ENCODE measurements at regions not wholly inside any gene's neighbourhood (a gene's known extent, or its start where the extent isn't known, plus 50 kb on each side); places are given as distances from the start of the nearest gene placed in this dataset.
"Not testable (repeated sequence)": the region's sequence is repeated elsewhere in the genome, so short reads cannot be mapped to it uniquely, and the experiment has no call there.

DNA sequence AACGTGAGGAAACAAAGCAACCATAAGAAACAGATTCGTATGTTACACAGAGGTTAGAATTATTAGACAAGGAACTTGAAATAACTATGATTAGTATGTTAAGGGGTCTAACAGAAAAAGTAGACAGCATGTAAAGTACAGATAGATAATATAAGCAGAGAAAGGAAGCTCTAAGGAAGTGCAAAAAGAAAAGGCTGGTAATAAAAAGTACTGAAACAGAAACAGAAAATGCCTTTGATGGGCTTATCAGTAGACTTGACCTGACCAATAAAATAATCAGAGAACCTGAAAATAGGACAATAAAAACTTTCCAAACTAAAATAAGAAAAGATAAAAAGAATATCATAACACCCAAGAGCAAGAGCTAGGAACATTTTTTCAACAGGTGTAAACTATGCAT, 225.8 kb downstream of the RND3 start:
- Mint-ChIP-seq H3K27me3 (no peaks in the 10 kb centered on the region), H3K27ac (no peak overlapping the region), H3K4me3 (no peak overlapping the region), H3K4me1 (no peaks in the 10 kb centered on the region), H3K36me3 (ENCODE audit: low read depth) (no peaks in the 10 kb centered on the region), H3K9me3 (no peaks in the 10 kb centered on the region)
- no peak for DNase-seq
- ChIA-PET CTCF (no interaction called here), POLR2A (no interaction called here)

DNA sequence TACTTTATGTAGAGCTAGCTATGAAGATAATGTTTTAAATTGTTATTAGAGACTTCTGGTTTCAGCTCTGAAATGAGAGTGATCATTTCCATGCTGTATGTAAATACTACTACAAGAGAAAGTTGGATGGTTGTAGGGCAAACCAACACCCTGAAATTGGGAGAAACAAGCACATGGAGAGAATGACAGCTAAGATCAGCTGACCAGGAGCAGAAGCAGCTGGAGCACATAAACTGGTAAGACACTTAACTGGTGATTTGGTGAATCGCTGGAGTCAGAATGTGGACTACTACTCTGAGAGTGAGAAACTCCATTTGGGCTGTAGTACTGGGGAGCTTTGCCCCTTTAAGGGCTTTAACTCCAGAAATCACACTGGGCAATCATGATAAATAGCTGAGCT, 226.8 kb downstream of the RND3 start:
- Mint-ChIP-seq H3K4me3 (no peak overlapping the region), H3K9me3 (no peaks in the 10 kb centered on the region), H3K27me3 (no peaks in the 10 kb centered on the region), H3K4me1 (no peaks in the 10 kb centered on the region), H3K36me3 (ENCODE audit: low read depth) (no peaks in the 10 kb centered on the region), H3K27ac (no peak overlapping the region)
- ChIA-PET CTCF (no interaction called here), POLR2A (no interaction called here)
- no peak for DNase-seq

DNA sequence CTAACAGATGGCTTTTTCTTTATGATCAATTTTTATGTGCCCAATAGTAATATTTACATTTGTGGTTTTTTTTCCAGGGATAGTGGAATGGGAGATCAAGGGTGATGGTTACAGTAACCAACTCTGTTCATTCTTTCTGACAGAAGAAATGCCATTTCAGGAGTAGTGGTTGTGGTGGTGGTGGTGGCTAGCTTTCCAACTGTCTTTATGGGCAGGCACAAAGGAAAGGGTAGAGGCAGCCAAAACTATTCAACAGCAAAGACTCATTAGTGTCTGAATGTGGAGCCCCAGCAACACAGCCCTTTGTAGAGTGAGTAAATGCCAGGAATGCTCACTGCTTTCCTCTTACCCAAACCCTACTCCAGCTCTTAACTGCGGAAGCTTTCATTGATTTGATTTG, 227.7 kb downstream of the RND3 start:
- H3K9me3 Mint-ChIP-seq: no peaks in the 10 kb centered on the region
- no peak for DNase-seq
- POLR2A ChIA-PET: no interaction called here
- no peak overlapping the region for H3K27ac Mint-ChIP-seq
- H3K4me1 Mint-ChIP-seq: no peaks in the 10 kb centered on the region
- no peaks in the 10 kb centered on the region for H3K36me3 Mint-ChIP-seq (ENCODE audit: low read depth)
- H3K27me3 Mint-ChIP-seq: no peaks in the 10 kb centered on the region
- no peak overlapping the region for H3K4me3 Mint-ChIP-seq
- CTCF ChIA-PET: no interaction called here

DNA sequence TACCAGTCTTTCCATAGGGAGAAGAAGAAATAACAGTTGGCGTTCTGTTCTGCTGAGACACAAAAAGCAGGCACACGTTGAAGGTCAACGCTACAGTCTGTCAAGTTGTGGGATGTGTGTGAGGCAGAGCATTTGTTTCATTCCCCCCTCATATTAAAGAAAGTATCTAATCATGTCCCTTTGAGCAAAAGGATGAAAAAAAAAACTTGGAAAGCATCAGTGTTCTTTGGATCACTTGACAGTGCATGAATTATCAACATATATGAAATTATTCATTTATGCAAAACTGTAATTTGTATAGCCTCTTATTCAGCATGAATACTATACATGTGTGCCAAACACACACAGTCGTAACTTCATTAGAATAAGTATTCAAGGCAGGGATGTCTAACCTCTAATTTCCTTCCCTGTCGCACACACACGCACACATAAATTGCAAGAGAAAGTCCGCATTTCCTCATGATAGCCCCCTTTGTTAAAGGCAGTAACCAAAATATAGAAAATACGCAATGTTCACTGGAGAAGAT, 228.6 kb downstream of the RND3 start:
- ChIA-PET POLR2A (no interaction called here), CTCF (no interaction called here)
- H3K9me3 Mint-ChIP-seq: no peaks in the 10 kb centered on the region
- no peak overlapping the region for H3K27ac Mint-ChIP-seq
- no peaks in the 10 kb centered on the region for H3K4me1 Mint-ChIP-seq
- H3K4me3 Mint-ChIP-seq: no peak overlapping the region
- no peaks in the 10 kb centered on the region for H3K27me3 Mint-ChIP-seq
- H3K36me3 Mint-ChIP-seq (ENCODE audit: low read depth): no peaks in the 10 kb centered on the region
- DNase-seq: no peak

DNA sequence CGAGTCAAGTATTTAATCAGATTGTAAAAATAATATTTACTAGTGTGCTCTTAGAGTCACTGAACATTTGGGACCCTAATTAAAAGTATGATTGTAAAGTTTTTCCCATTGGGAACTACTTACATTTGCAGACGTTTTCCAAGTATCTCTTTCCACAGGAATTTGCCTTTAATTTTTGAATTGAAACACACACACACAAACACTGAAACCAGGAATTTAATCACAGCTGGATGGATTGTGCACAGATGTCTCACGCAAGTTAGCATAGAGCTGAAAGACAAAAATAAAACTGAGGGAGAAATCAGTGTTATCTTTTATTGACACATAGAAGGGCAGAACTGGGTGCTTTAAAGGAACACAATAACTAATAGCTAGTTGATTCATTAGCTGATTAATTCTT, 230.7 kb downstream of the RND3 start:
- H3K27me3 Mint-ChIP-seq: no peaks in the 10 kb centered on the region
- POLR2A ChIA-PET: no interaction called here
- no peaks in the 10 kb centered on the region for H3K9me3 Mint-ChIP-seq
- CTCF ChIA-PET: no interaction called here
- no peaks in the 10 kb centered on the region for H3K36me3 Mint-ChIP-seq (ENCODE audit: low read depth)
- H3K4me1 Mint-ChIP-seq: no peaks in the 10 kb centered on the region
- DNase-seq: no peak
- H3K4me3 Mint-ChIP-seq: no peak overlapping the region
- H3K27ac Mint-ChIP-seq: no peak overlapping the region

DNA sequence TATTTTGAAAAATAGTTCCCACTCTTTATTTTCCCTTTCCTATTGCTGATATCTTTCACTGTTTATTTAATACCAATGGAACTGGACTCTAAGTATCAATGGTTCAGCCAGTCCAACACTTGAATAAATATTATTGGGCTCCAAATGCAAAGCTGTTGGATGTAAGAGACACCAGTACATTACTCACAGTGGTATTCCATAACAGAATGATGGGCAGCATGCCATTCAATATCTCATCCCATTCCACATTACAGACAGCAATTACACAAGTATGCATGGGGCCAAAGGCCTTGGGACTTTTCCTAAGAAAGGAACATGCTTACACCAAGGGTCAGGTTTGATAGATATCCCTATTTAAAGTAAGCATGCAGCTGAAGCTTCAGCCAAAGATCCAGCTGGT, 231.9 kb downstream of the RND3 start:
- ChIA-PET POLR2A (no interaction called here), CTCF (no interaction called here)
- H3K9me3 Mint-ChIP-seq: no peaks in the 10 kb centered on the region
- no peak overlapping the region for H3K27ac Mint-ChIP-seq
- H3K4me1 Mint-ChIP-seq: no peaks in the 10 kb centered on the region
- H3K4me3 Mint-ChIP-seq: no peak overlapping the region
- no peak for DNase-seq
- H3K36me3 Mint-ChIP-seq (ENCODE audit: low read depth): no peaks in the 10 kb centered on the region
- H3K27me3 Mint-ChIP-seq: no peaks in the 10 kb centered on the region

DNA sequence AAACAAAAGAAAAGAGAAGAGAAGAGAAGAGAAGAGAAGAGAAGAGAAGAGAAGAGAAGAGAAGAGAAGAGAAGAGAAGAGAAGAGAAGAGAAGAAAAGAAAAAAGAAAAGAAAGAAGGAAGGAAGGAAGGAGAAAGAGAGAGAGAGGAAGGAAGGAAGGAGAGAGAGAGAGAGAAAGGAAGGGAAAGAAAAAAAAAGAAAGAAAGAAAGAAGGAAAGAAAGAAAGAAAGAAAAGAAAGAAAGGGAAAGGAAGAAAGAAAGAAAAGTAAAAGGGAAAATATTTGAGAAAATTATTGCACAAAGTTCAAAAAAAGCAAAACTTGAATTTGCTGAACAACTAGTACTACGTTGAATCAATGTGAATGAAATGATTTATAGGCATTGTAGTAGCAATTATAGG, 237.7 kb downstream of the RND3 start:
- H3K27me3 Mint-ChIP-seq; H3K9me3 Mint-ChIP-seq; H3K4me3 Mint-ChIP-seq; H3K27ac Mint-ChIP-seq; H3K36me3 Mint-ChIP-seq (ENCODE audit: low read depth); POLR2A ChIA-PET; CTCF ChIA-PET; DNase-seq; H3K4me1 Mint-ChIP-seq: not testable (repeated sequence)

DNA sequence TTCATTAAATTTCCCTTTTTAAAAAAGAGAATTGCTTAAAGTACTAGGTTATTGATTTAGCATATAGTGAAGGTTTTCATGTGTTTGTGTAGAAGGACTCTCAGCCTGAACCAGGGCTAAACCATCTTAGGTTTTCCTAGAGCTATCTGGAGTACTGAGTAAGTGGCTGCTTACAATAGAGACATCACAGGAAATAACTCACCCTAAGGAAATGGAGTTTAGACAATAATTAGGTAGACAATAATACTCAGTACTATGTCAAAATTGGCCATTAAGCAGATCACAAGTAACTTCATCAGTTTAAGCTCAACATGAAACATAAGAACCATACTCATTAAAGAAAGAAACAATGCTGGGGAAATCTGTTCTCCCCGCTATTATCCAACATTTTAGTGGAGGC, 240.0 kb downstream of the RND3 start:
- POLR2A ChIA-PET: no interaction called here

DNA sequence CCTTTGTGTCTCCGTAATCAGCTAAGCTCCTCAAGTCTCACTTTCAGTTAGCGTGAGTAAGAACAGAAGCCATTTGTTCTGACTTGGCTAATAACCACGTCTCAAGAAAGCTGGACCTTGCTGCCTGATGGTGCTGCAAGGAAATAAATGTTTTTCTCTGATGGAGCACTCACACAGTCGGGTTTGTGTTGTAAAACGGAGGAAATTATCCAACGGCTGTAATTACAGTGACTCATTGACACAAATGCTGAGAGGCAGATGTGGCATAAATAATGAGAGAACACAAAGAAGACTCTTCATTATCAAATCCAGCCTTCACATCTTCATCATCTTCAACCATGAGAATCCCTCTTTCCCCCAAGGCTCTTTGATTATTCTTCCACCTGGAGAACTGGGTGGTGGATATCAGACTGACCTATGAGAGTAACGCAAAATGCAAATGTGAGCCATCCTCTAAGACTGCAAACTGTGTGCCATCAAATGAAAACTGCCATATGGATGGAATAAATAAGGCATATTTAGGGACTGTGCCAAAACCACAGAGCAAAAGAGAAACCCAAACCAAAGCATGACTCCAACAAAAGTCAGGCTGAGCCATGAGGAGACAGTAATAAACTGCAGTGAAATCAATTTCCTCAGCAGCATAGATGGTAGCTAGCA, 252.6 kb downstream of the RND3 start:
- Mint-ChIP-seq H3K27me3 (no peaks in the 10 kb centered on the region), H3K4me3 (no peak overlapping the region), H3K4me1 (no peaks in the 10 kb centered on the region), H3K36me3 (ENCODE audit: low read depth) (no peaks in the 10 kb centered on the region), H3K27ac (no peak overlapping the region), H3K9me3 (no peaks in the 10 kb centered on the region)
- DNase-seq: no peak
- ChIA-PET CTCF (no interaction called here), POLR2A (no interaction called here)

More for the DNA sequence above, 240.0 kb downstream of the RND3 start:
- Mint-ChIP-seq H3K4me3 (no peak overlapping the region), H3K27me3 (no peaks in the 10 kb centered on the region), H3K4me1 (no peaks in the 10 kb centered on the region), H3K27ac (no peak overlapping the region), H3K36me3 (ENCODE audit: low read depth) (no peaks in the 10 kb centered on the region), H3K9me3 (no peaks in the 10 kb centered on the region)
- CTCF ChIA-PET: no interaction called here
- no peak for DNase-seq

DNA sequence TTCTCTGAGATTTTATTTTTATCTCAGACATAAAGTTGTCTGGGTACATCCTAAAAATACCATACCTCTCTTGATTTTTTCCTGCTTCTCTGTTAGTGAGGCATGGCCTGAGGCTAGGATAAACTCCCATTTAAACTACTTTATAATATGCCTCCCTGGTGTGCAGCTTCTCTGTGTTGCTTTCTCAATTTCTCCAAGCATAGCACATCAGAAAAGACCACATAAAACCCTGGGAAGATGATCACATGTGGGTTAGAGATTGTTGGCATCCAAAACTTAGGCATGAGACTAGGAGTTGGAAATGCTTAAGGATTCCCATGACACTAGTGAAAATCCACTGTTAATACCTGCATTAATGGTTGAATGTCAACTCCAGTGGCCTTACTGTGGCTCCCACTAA, 254.6 kb downstream of the RND3 start:
- DNase-seq: no peak
- Mint-ChIP-seq H3K27ac (no peak overlapping the region), H3K27me3 (no peaks in the 10 kb centered on the region), H3K4me3 (no peak overlapping the region), H3K36me3 (ENCODE audit: low read depth) (no peaks in the 10 kb centered on the region), H3K9me3 (no peaks in the 10 kb centered on the region), H3K4me1 (no peaks in the 10 kb centered on the region)
- POLR2A ChIA-PET: no interaction called here
- CTCF ChIA-PET: no interaction called here

DNA sequence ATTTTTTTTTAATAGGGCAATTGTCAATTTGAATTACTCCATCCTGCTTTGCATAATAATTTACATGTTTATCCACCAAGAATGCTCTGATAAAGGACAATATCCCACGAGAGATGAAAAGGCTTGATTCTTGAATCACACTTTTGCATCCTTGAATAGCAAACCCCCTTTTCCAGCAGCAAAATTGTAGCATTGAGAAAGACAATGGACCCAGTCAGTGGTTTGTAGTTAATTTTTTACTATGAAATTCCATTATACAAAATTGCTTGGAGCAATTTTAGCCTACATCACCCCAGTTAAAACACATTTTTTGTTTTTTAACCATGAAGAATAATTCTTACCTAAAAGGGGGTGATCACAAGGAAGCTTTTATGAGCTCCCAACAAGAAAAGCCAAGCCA, 255.1 kb downstream of the RND3 start:
- no peaks in the 10 kb centered on the region for H3K4me1 Mint-ChIP-seq
- POLR2A ChIA-PET: no interaction called here
- no peak overlapping the region for H3K4me3 Mint-ChIP-seq
- H3K27ac Mint-ChIP-seq: no peak overlapping the region
- H3K27me3 Mint-ChIP-seq: no peaks in the 10 kb centered on the region
- no peaks in the 10 kb centered on the region for H3K9me3 Mint-ChIP-seq
- CTCF ChIA-PET: no interaction called here
- no peak for DNase-seq
- H3K36me3 Mint-ChIP-seq (ENCODE audit: low read depth): no peaks in the 10 kb centered on the region

DNA sequence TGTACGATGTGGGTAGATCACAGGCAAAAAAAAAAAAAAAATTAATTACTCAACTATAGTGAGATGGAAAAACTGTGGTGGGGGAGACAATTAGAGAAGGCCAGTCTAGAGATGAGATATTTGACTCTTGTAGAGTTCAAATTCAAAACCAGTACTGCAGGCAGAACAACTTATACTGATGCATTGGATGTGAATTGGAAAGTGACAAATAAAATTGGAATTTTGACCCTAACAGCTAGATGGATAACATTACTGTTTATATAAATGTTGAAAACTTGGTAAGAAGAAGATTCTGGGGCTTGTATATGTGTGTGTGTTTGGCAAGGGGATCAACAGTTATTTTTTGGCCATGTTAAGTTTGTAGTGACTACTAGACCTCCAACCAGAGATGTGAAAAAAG, 256.9 kb downstream of the RND3 start:
- ChIA-PET POLR2A (no interaction called here), CTCF (interaction anchor here (0.7 kb wide), 1 partner anchor 83 kb away, joined by 3 read pairs; no protein-coding TSS in a partner anchor)
- Mint-ChIP-seq H3K9me3 (no peaks in the 10 kb centered on the region), H3K4me1 (no peaks in the 10 kb centered on the region), H3K27me3 (no peaks in the 10 kb centered on the region), H3K27ac (no peak overlapping the region), H3K36me3 (ENCODE audit: low read depth) (no peaks in the 10 kb centered on the region), H3K4me3 (no peak overlapping the region)
- no peak for DNase-seq

DNA sequence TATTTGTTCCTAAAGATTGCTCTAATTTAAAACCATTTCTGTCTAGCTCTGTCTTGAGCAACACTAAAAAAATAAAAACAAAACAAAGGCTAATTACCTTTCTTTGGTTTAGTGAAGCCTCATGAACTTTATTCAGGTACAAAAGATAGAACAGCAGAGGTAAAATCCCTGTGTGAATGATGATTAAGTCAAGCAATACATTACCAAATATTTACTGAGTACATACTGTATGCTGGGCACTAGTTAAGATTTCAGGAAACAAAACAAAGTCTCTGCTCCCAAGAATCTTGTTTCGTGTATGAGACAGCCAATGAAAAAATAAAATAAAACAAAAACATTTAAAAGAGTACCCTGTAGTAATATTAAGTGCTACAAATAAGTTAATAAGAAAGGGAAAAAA, 257.5 kb downstream of the RND3 start:
- H3K4me1 Mint-ChIP-seq: no peaks in the 10 kb centered on the region
- ChIA-PET CTCF (no interaction called here), POLR2A (no interaction called here)
- no peak for DNase-seq
- no peaks in the 10 kb centered on the region for H3K36me3 Mint-ChIP-seq (ENCODE audit: low read depth)
- H3K27ac Mint-ChIP-seq: no peak overlapping the region
- no peak overlapping the region for H3K4me3 Mint-ChIP-seq
- no peaks in the 10 kb centered on the region for H3K9me3 Mint-ChIP-seq
- no peaks in the 10 kb centered on the region for H3K27me3 Mint-ChIP-seq

DNA sequence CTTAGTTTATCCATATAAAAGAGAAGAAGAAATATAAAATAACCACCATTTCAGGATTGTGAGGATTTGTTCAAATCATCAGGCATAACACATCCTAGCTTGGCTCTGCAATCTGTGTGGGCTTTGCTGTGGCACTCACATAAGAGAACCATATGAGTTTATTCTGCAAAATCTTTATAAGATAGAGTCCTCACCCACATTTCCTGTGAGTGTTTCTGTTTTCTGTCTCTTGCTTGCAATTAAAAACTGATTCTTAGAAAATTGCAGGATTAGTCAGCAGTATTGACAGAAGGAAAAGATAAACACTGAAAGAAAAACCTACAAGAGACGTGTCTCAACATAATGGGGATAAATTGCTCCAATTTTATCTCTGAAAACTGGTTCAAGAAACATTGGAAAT, 258.5 kb downstream of the RND3 start:
- no peaks in the 10 kb centered on the region for H3K9me3 Mint-ChIP-seq
- H3K27me3 Mint-ChIP-seq: no peaks in the 10 kb centered on the region
- no peak overlapping the region for H3K4me3 Mint-ChIP-seq
- ChIA-PET CTCF (interaction anchor here (0.7 to 0.9 kb wide), 2 partner anchors 12 to 539 kb away, joined by 3 read pairs; no protein-coding TSS in a partner anchor), POLR2A (no interaction called here)
- H3K27ac Mint-ChIP-seq: no peak overlapping the region
- H3K4me1 Mint-ChIP-seq: no peaks in the 10 kb centered on the region
- no peaks in the 10 kb centered on the region for H3K36me3 Mint-ChIP-seq (ENCODE audit: low read depth)
- no peak for DNase-seq
